Kidney epithelial cell (primary cell): ENCODE measurements at regions not wholly inside any gene's neighbourhood (a gene's known extent, or its start where the extent isn't known, plus 50 kb on each side); places are given as distances from the start of the nearest gene placed in this dataset.

Experiments used
- DNase-seq: peaks from one replicate; pipeline ENCODE4 v3.0.0-alpha.2; 2010; ENCODE audit warnings: low read depth
- H3K27me3 ChIP-seq: 2 replicates; pipeline ENCODE4 v1.6.0; 2011; ENCODE audit warnings: low read length; ENCODE audit not compliant: control insufficient read depth, insufficient read depth
- H3K36me3 ChIP-seq: 2 replicates; pipeline ENCODE4 v1.5.1; 2011; ENCODE audit warnings: low read length; ENCODE audit not compliant: control insufficient read depth, insufficient read depth
- H3K4me3 ChIP-seq: 2 replicates; pipeline ENCODE4 v1.5.1; 2011; ENCODE audit warnings: low read depth, mild to moderate bottlenecking, control low read depth, low read length
- TF ChIP-seq, protein P1 (sequence below): IDR thresholded peaks from 2 replicates; pipeline ENCODE4 v1.5.1; 2011; ENCODE audit warnings: mild to moderate bottlenecking, moderate library complexity, low read length, control low read depth, inconsistent platforms; ENCODE audit not compliant: insufficient read depth, poor library complexity, severe bottlenecking

DNA sequence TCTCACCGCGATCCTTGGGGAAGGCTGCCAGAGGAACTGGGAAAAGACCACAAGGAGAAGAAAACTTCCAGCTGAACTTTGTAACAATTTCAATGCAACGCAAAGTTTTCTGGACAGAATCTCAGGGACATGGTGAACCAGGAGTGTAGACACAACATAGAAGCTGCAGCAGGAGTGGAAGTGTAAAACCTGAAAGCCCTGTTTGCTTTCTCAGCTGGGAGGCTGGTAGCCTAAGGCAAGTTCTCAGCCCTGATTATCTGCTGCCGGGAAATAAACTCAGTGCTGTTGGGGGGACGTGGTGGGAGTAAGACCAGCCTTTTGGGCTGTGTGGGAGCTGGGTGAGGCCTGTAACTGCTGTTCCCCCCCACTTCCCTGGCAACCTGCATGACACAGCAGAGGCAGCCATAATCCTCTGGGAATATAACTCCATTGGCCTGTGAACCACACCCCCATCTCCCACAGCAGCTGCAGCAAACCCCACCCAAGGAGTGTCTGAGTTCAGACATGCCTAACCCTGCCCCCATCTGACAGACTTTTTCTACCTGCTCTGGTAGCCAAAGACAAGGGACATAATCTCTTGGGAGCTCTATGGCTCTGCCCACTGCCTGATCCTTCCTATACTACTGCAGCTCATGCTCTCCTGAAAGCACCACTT is 106.7 kb downstream of the ZNF621 start:
- TF ChIP-seq, protein P1, sequence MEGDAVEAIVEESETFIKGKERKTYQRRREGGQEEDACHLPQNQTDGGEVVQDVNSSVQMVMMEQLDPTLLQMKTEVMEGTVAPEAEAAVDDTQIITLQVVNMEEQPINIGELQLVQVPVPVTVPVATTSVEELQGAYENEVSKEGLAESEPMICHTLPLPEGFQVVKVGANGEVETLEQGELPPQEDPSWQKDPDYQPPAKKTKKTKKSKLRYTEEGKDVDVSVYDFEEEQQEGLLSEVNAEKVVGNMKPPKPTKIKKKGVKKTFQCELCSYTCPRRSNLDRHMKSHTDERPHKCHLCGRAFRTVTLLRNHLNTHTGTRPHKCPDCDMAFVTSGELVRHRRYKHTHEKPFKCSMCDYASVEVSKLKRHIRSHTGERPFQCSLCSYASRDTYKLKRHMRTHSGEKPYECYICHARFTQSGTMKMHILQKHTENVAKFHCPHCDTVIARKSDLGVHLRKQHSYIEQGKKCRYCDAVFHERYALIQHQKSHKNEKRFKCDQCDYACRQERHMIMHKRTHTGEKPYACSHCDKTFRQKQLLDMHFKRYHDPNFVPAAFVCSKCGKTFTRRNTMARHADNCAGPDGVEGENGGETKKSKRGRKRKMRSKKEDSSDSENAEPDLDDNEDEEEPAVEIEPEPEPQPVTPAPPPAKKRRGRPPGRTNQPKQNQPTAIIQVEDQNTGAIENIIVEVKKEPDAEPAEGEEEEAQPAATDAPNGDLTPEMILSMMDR, result no peak
- H3K36me3 ChIP-seq, result no peaks in the 10 kb centered on the region
- no peak overlapping the region for H3K4me3 ChIP-seq
- H3K27me3 ChIP-seq, result no peaks in the 10 kb centered on the region
- no peak for DNase-seq

DNA sequence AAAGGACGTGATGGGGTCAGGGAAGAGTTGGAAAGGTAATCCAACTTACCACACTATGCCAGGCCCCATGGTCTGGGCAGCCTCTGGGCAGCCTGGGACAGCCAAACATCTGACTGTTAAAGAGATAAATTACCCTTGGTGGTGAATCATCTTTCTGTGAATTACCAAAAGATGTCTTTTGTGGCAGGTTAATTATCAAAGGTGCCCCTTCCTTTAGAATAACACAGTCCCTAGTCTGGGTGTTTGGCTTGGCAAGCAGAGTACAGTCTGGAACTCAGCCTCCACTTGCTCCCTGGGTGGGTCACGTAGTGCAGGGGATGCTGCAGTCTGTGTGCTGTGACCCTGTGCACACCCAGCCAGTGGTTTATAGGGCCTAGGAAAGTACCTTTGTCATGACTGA is 113.1 kb downstream of the ZNF621 start:
- Histone ChIP-seq H3K36me3 (no peaks in the 10 kb centered on the region), H3K27me3 (no peaks in the 10 kb centered on the region), H3K4me3 (no peak overlapping the region)
- peak; percentile 16 for DNase-seq
- TF ChIP-seq, protein P1, result no peak

DNA sequence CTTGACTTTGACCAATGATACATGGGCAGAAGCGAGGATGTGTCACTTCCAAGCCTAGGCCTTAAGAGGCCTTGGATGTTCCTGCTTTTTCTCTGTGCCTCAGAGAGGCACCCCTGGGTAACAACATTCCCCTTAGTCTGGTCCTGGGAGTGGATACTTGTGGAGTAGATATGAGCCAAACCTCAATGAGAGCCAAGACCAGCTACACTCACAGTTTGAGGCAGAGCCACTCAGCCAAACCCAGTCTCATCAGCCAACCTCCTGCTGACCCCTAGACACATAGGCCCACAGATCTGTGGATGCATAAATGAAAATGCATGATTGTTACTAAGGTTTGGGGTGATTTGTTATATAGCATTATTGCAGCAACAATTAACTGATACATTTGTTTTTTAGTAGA is 114.2 kb downstream of the ZNF621 start:
- H3K4me3 ChIP-seq, result no peak overlapping the region
- no peaks in the 10 kb centered on the region for H3K36me3 ChIP-seq
- TF ChIP-seq, protein P1, result no peak
- no peak for DNase-seq
- H3K27me3 ChIP-seq, result no peaks in the 10 kb centered on the region

DNA sequence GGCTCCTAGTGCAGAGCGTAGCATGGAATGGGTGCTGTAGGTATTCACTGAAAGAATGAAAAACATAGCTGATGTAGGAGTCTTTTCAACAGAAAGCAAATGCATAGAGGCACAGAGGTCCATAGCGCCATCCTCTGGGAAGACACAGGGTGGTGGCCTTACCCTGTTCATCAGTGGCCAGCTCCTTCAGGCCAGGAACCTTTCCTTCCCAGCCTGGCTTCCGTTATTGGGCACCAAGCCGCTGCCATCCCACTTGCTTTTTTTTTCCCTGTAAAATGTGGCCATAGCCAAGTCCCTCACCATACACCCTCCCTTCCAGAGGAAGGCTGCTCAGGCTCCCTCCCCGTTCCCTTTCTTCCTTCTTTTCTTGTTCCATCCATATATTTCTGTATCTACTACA is 118.1 kb downstream of the ZNF621 start:
- TF ChIP-seq, protein P1, result no peak
- Histone ChIP-seq H3K27me3 (no peaks in the 10 kb centered on the region), H3K36me3 (no peaks in the 10 kb centered on the region), H3K4me3 (no peak overlapping the region)
- DNase-seq, result no peak

DNA sequence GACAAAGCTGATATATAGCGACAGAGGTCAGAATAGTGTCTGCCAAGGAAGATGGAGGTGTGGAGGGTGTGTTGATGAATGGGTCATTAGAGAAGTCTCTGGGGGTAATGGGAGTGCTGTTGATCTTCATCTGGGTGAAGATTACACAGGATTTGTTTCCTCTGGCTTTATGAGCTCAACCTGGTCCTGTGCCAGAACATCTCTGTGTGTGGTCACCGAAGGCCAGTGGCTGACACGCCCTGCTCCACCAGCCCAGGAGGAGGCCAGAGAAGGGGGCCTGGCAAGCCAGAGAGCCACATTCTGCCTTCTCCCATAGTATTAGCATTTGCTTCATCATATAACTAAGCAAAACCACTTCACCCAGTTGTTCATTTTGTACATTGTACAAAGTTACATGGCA is 121.1 kb downstream of the ZNF621 start:
- no peaks in the 10 kb centered on the region for H3K36me3 ChIP-seq
- no peak overlapping the region for H3K4me3 ChIP-seq
- TF ChIP-seq, protein P1, result no peak
- DNase-seq, result peak; percentile 5
- no peaks in the 10 kb centered on the region for H3K27me3 ChIP-seq

DNA sequence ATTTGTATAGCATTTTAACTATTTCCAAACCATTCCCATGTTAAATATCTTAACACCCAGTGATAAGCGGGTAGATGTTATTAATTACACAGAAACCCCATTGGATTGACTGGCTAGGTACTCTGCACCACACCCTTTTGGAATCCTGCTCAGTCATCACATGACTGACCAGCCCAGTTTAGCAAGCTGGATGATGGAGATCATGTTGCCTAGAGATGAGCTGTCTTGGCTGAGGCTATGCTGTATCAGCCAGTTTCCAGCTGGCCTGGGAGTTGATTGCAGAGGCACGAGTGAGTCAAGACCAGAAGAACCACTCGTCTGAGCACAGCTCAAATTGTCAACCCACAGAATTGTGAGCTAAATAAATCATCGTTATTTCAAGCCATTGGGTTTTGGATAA is 124.6 kb downstream of the ZNF621 start:
- no peaks in the 10 kb centered on the region for H3K36me3 ChIP-seq
- DNase-seq, result no peak
- TF ChIP-seq, protein P1, result no peak
- H3K4me3 ChIP-seq, result no peak overlapping the region
- H3K27me3 ChIP-seq, result no peaks in the 10 kb centered on the region
